ENCODE measurements at regions not wholly inside any gene's neighbourhood (a gene's known extent, or its start where the extent isn't known, plus 50 kb on each side); places are given as distances from the start of the nearest gene placed in this dataset.

GRCh38 chr2:30363406-30363805 is 83.6 kb upstream of the LCLAT1 start:
- ChIA-PET CTCF (no interaction called here), POLR2A (ENCODE audit: low non-redundant PET) (no interaction called here)

GRCh38 chr2:30365201-30365600 is 81.8 kb upstream of the LCLAT1 start:
- no peak overlapping the region for H3K27ac ChIP-seq
- ChIA-PET POLR2A (ENCODE audit: low non-redundant PET) (no interaction called here), CTCF (no interaction called here)
- no peak for DNase-seq (ENCODE audit: low spot score)
- TF ChIP-seq, protein P1, sequence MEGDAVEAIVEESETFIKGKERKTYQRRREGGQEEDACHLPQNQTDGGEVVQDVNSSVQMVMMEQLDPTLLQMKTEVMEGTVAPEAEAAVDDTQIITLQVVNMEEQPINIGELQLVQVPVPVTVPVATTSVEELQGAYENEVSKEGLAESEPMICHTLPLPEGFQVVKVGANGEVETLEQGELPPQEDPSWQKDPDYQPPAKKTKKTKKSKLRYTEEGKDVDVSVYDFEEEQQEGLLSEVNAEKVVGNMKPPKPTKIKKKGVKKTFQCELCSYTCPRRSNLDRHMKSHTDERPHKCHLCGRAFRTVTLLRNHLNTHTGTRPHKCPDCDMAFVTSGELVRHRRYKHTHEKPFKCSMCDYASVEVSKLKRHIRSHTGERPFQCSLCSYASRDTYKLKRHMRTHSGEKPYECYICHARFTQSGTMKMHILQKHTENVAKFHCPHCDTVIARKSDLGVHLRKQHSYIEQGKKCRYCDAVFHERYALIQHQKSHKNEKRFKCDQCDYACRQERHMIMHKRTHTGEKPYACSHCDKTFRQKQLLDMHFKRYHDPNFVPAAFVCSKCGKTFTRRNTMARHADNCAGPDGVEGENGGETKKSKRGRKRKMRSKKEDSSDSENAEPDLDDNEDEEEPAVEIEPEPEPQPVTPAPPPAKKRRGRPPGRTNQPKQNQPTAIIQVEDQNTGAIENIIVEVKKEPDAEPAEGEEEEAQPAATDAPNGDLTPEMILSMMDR (conservative IDR thresholded peaks at IDR 0.05; ENCODE audit: low read depth): no peak

More at GRCh38 chr2:30363406-30363805, 83.6 kb upstream of the LCLAT1 start:
- no peak for DNase-seq (ENCODE audit: low spot score)
- H3K27ac ChIP-seq: no peak overlapping the region
- TF ChIP-seq, protein P1 (conservative IDR thresholded peaks at IDR 0.05; ENCODE audit: low read depth): no peak

DNA sequence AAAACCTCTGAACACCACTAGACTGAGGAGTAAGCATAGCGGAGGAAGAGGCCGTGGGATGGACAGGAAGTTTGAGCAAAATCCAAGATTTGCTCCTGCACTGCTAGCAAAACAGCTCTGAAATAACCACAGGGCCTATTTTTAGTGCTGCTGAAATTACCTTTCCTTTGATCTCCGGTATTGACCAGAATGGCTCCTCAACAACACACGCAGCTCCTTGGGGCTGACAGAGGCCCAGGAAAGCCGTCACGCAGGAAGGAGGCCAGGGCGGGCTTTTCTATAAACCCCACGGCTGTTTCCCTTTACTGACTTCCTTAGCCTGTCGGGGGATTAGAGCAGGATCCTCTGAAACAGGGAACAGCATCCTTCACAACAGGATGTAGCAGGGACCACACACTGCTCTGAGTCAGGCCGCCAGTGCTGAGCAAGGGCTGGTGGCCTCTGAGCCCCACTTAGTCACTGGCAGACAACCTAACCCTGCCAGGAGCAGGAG is 80.8 kb upstream of the LCLAT1 start:
- TF ChIP-seq, protein P1 (conservative IDR thresholded peaks at IDR 0.05; ENCODE audit: low read depth): no peak
- ChIA-PET POLR2A (ENCODE audit: low non-redundant PET) (no interaction called here), CTCF (no interaction called here)
- no peak overlapping the region for H3K27ac ChIP-seq
- DNase-seq (ENCODE audit: low spot score): no peak

- ChIA-PET CTCF (interaction anchor here (0.6 kb wide), 1 partner anchor 299 kb away, joined by 3 read pairs; no protein-coding TSS in a partner anchor), POLR2A (ENCODE audit: low non-redundant PET) (no interaction called here)
- no peak for DNase-seq (ENCODE audit: low spot score)
- H3K27ac ChIP-seq: no peak overlapping the region
- TF ChIP-seq, protein P1 (conservative IDR thresholded peaks at IDR 0.05; ENCODE audit: low read depth): no peak
Observed at GRCh38 chr2:30367232-30368070, 79.6 kb upstream of the LCLAT1 start.

DNA sequence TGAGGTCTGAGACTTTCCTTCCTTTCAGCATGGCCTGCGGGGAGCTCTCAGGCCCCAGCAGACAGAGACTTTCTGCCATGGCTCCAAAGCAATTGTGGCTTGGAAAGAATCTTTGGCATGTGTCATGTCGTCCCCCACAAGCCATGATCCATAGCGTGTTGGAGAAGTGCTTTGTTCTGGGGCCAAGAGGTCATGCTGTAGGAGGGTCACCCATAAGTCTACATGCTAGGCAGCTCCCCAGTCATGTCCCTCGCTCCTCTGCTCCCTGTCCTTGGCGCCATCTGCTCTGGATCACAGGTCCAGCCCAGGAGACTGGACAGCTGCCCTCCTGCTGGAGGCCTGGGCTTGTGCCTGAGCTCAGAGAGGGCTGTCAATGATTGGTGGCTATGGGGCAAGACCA is 78.8 kb upstream of the LCLAT1 start:
- CTCF ChIA-PET: interaction anchor here (0.5 to 0.6 kb wide), 2 partner anchors 224 to 235 kb away, joined by 3 read pairs; no protein-coding TSS in a partner anchor
- POLR2A ChIA-PET (ENCODE audit: low non-redundant PET): no interaction called here

GRCh38 chr2:30371028-30371689 is 75.9 kb upstream of the LCLAT1 start:
- no peak for DNase-seq (ENCODE audit: low spot score)
- TF ChIP-seq, protein P1 (conservative IDR thresholded peaks at IDR 0.05; ENCODE audit: low read depth): no peak
- ChIA-PET POLR2A (ENCODE audit: low non-redundant PET) (no interaction called here), CTCF (interaction anchor here (0.6 to 0.7 kb wide), 3 partner anchors 13 to 86 kb away, joined by 3 to 7 read pairs (median 5); no protein-coding TSS in a partner anchor)
- H3K27ac ChIP-seq: no peak overlapping the region

More for the DNA sequence above, 78.8 kb upstream of the LCLAT1 start:
- DNase-seq (ENCODE audit: low spot score): no peak
- TF ChIP-seq, protein P1 (conservative IDR thresholded peaks at IDR 0.05; ENCODE audit: low read depth): no peak
- H3K27ac ChIP-seq: no peak overlapping the region

All from RWPE1 (cell line).